Hepatocyte (in vitro differentiated cells): ENCODE measurements at regions not wholly inside any gene's neighbourhood (a gene's known extent, or its start where the extent isn't known, plus 50 kb on each side); places are given as distances from the start of the nearest gene placed in this dataset.
A peak's percentile ranks its signal among the peaks of the same experiment; 100 is the strongest.

Experiments
- DNase-seq: peaks from one replicate; pipeline ENCODE4 v3.0.0-alpha.2; 2016; ENCODE audit warnings: low spot score
- H2AFZ ChIP-seq: fragments of 200-600 bp; sonication (generic); 2 replicates; pipeline ENCODE4 v1.6.0; 2016; ENCODE audit warnings: antibody characterized with exemption, mild to moderate bottlenecking
- H3K27ac ChIP-seq: fragments of 200-600 bp; sonication (generic); 2 replicates; pipeline ENCODE4 v1.5.1; 2016; ENCODE audit warnings: mild to moderate bottlenecking
- H3K27me3 ChIP-seq: fragments of 200-600 bp; sonication (generic); 2 replicates; pipeline ENCODE4 v1.6.1; 2016
- H3K36me3 ChIP-seq: fragments of 200-600 bp; sonication (generic); replicated peaks from 2 replicates; pipeline ENCODE4 v1.5.1; 2016; ENCODE audit warnings: low read depth; ENCODE audit not compliant: insufficient read depth
- H3K4me1 ChIP-seq: fragments of 200-600 bp; sonication (generic); 2 replicates; pipeline ENCODE4 v1.5.1; 2016; ENCODE audit warnings: mild to moderate bottlenecking, moderate library complexity; ENCODE audit not compliant: insufficient read depth
- H3K4me2 ChIP-seq: fragments of 200-600 bp; sonication (generic); 2 replicates; pipeline ENCODE4 v1.6.0; 2016
- H3K4me3 ChIP-seq: fragments of 200-600 bp; sonication (generic); 2 replicates; pipeline ENCODE4 v1.5.1; 2016; ENCODE audit warnings: mild to moderate bottlenecking
- H3K79me2 ChIP-seq: fragments of 200-600 bp; sonication (generic); 2 replicates; pipeline ENCODE4 v1.6.0; 2017; ENCODE audit warnings: mild to moderate bottlenecking
- H3K9me2 ChIP-seq: fragments of 200-600 bp; sonication (generic); replicated peaks from 2 replicates; pipeline ENCODE4 v1.6.0; 2017; ENCODE audit warnings: mild to moderate bottlenecking; ENCODE audit not compliant: insufficient read depth
- H3K9me3 ChIP-seq: fragments of 200-600 bp; sonication (generic); 2 replicates; pipeline ENCODE4 v1.5.1; 2016; ENCODE audit warnings: low read depth, mild to moderate bottlenecking
- H4K20me1 ChIP-seq: fragments of 200-600 bp; sonication (generic); 2 replicates; pipeline ENCODE4 v1.6.0; 2016; ENCODE audit warnings: mild to moderate bottlenecking; ENCODE audit not compliant: insufficient read depth, poor library complexity, severe bottlenecking
- EZH2 ChIP-seq: fragments of 200-600 bp; sonication (generic); IDR thresholded peaks from 2 replicates; pipeline ENCODE4 v1.6.1; 2016; ENCODE audit warnings: antibody characterized with exemption, mild to moderate bottlenecking, borderline replicate concordance
- EZH2phosphoT487 ChIP-seq: fragments of 200-600 bp; sonication (generic); IDR thresholded peaks from one replicate; pipeline ENCODE4 v1.6.1; 2018; ENCODE audit warnings: antibody characterized with exemption, mild to moderate bottlenecking, low read depth, moderate library complexity; ENCODE audit not compliant: unreplicated experiment, severe bottlenecking
- WGBS: methylation state at CpG from one replicate; pipeline ENCODE4 v1.1.6; 2016; ENCODE audit warnings: low lambda C conversion rate; ENCODE audit errors: missing lambda C conversion rate; 5-methylcytosine and 5-hydroxymethylcytosine counted together
- TF ChIP-seq, protein P1 (sequence below): fragments of 200-600 bp; sonication (generic); IDR thresholded peaks from 2 replicates; pipeline ENCODE4 v1.5.1; 2016; ENCODE audit warnings: antibody characterized with exemption, mild to moderate bottlenecking; ENCODE audit not compliant: poor library complexity

DNA sequence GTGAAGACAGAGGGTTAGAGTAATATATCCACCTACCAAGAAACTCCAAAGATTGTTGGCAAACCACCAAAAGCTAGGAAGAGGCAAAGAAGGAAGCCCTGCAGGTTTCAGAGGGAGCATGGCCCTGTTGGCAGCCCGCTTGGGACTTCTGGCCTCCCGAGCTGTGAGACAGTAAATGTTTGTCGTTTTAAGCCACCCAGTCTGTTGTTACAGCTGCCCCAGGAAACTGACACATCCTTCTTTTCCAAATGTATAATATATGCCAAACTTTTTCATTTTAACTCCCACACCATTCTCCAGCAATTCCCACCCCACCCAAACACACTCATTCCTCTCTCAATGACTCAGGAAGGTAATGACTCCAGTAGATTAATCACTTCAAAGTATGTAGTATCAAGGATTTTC is 74.0 kb downstream of the RPS29 start:
- Histone ChIP-seq H3K36me3 (no peaks in the 10 kb centered on the region), H3K9me2 (no peaks in the 10 kb centered on the region), H3K4me1 (peaks cover 10% of the 10 kb centered on the region), H3K79me2 (no peaks in the 10 kb centered on the region), H3K9me3 (no peaks in the 10 kb centered on the region), H3K4me2 (no peak overlapping the region), H3K4me3 (no peak overlapping the region), H3K27me3 (no peaks in the 10 kb centered on the region), H2AFZ (no peak overlapping the region), H4K20me1 (no peaks in the 10 kb centered on the region), H3K27ac (no peak overlapping the region)
- DNase-seq: no peak
- TF ChIP-seq, protein P1, sequence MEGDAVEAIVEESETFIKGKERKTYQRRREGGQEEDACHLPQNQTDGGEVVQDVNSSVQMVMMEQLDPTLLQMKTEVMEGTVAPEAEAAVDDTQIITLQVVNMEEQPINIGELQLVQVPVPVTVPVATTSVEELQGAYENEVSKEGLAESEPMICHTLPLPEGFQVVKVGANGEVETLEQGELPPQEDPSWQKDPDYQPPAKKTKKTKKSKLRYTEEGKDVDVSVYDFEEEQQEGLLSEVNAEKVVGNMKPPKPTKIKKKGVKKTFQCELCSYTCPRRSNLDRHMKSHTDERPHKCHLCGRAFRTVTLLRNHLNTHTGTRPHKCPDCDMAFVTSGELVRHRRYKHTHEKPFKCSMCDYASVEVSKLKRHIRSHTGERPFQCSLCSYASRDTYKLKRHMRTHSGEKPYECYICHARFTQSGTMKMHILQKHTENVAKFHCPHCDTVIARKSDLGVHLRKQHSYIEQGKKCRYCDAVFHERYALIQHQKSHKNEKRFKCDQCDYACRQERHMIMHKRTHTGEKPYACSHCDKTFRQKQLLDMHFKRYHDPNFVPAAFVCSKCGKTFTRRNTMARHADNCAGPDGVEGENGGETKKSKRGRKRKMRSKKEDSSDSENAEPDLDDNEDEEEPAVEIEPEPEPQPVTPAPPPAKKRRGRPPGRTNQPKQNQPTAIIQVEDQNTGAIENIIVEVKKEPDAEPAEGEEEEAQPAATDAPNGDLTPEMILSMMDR: no peak
- TF ChIP-seq EZH2phosphoT487 (no peak), EZH2 (no peak)
- 73% methylated on average over 3 of the region's 3 CpGs for WGBS

DNA sequence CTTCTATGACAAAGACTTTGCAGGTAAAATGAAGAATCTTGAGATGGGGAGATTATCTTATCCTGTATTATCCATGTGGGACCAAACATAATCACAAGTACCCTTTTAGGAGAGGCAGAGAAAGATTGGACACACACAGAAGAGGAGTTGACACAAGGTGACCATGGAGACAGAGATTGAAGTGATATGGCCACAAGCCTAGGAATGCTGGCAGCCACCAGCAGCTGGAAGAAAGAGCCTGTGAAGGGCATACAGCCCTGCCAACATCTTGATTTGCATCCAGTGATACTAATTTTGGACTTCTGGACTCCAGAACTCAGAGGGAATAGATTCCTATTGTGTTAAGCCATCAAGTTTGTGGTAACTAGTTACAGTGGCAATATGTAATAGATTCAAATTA is 78.1 kb downstream of the RPS29 start:
- no peak overlapping the region for H3K4me2 ChIP-seq
- H3K27ac ChIP-seq: no peak overlapping the region
- H3K4me1 ChIP-seq: peaks cover 10% of the 10 kb centered on the region
- TF ChIP-seq EZH2phosphoT487 (no peak), EZH2 (no peak)
- TF ChIP-seq, protein P1: no peak
- no peak overlapping the region for H2AFZ ChIP-seq
- H3K36me3 ChIP-seq: no peaks in the 10 kb centered on the region
- H3K9me2 ChIP-seq: no peaks in the 10 kb centered on the region
- no peaks in the 10 kb centered on the region for H3K9me3 ChIP-seq
- no peaks in the 10 kb centered on the region for H4K20me1 ChIP-seq
- no peaks in the 10 kb centered on the region for H3K79me2 ChIP-seq
- no peaks in the 10 kb centered on the region for H3K27me3 ChIP-seq
- no peak for DNase-seq
- no peak overlapping the region for H3K4me3 ChIP-seq

DNA sequence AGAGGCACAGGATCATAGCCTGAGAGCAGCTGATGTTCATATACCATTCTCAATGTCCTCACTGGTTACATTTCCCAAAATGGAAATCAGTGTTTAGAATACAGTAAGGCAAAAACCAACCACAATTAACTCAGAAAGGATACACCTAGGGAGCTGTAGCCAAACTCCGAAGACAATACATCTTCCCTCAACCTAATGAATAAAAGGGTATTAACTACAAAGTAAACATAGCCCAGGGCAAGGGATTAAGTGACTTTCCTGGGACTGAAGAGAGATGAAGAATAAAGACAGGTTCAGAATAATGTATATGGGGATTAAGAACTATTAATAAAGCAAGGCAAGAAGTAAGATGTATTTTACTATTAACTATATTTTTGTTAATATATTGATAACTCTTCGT is 79.5 kb downstream of the RPS29 start:
- DNase-seq: no peak
- Histone ChIP-seq H3K4me1 (no peaks in the 10 kb centered on the region), H3K4me2 (no peak overlapping the region), H3K9me2 (no peaks in the 10 kb centered on the region), H2AFZ (no peak overlapping the region), H3K79me2 (no peaks in the 10 kb centered on the region), H3K36me3 (no peaks in the 10 kb centered on the region), H3K4me3 (no peak overlapping the region), H3K9me3 (no peaks in the 10 kb centered on the region), H3K27ac (peak overlapping the region; percentile 67), H4K20me1 (no peaks in the 10 kb centered on the region), H3K27me3 (no peaks in the 10 kb centered on the region)
- TF ChIP-seq EZH2phosphoT487: no peak
- TF ChIP-seq EZH2: no peak
- TF ChIP-seq, protein P1: no peak
- WGBS: 52% methylated on average over 2 of the region's 2 CpGs

DNA sequence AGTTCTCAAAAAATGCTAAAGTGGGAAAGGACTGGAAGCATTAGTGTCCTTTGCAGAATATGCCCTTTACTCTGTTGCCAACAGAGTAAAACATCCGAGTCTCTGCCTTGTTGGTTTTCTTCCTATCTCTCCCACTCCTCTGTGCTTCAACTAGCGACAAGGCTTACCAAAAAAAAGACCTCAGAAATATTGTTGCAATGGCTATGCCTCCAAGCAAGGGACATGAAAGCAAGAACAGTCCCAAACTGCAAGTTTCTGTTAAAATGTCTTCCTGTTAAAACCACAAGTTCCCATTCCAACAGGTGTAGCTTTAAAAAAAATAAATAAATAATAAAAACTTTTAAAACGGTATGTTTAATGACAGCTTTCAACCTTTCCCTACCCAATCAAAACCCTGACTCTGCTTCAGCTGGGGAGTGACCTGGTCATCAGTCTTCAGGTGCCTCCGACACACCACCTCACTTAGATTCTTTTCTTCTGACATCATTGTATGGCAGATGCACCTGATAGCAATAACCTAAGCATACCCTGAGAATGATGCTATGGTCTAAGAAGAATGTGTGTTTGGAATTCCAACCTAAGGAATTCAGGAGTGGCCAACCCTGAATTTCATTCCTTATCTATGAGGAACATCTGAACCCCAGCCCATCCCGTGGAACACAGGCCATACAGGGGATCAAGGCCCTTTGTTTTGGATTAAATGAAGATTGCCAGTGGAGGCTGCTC is 81.0 kb downstream of the RPS29 start:
- no peaks in the 10 kb centered on the region for H3K4me1 ChIP-seq
- no peaks in the 10 kb centered on the region for H3K9me3 ChIP-seq
- DNase-seq: peak; percentile 57
- no peak overlapping the region for H3K4me2 ChIP-seq
- no peaks in the 10 kb centered on the region for H3K27me3 ChIP-seq
- H3K9me2 ChIP-seq: no peaks in the 10 kb centered on the region
- no peaks in the 10 kb centered on the region for H3K79me2 ChIP-seq
- H3K27ac ChIP-seq: peak overlapping the region; percentile 82
- H3K36me3 ChIP-seq: no peaks in the 10 kb centered on the region
- H3K4me3 ChIP-seq: no peak overlapping the region
- TF ChIP-seq EZH2phosphoT487 (no peak), EZH2 (no peak)
- TF ChIP-seq, protein P1: no peak
- H2AFZ ChIP-seq: no peak overlapping the region
- 51% methylated on average over 5 of the region's 5 CpGs for WGBS
- H4K20me1 ChIP-seq: no peaks in the 10 kb centered on the region
